ENCODE measurements at regions not wholly inside any gene's neighbourhood (a gene's known extent, or its start where the extent isn't known, plus 50 kb on each side); places are given as distances from the start of the nearest gene placed in this dataset.
"Not testable (repeated sequence)": the region's sequence is repeated elsewhere in the genome, so short reads cannot be mapped to it uniquely, and the experiment has no call there.

- no peak for DNase-seq
- H3K4me1 Mint-ChIP-seq: peaks cover 70% of the 10 kb centered on the region
- H3K4me3 Mint-ChIP-seq: no peak overlapping the region
- H3K27ac Mint-ChIP-seq: peak overlapping the region; percentile 96
- H3K27me3 Mint-ChIP-seq: no peaks in the 10 kb centered on the region
- H3K36me3 Mint-ChIP-seq: no peaks in the 10 kb centered on the region
- H3K9me3 Mint-ChIP-seq: peaks cover 3% of the 10 kb centered on the region
These were observed 106.5 kb downstream of the KLF13 start for GRCh38 chr15:31433091-31433490.

- no peaks in the 10 kb centered on the region for H3K27me3 Mint-ChIP-seq
These were observed 106.9 kb downstream of the KLF13 start for GRCh38 chr15:31433574-31433973.

DNA sequence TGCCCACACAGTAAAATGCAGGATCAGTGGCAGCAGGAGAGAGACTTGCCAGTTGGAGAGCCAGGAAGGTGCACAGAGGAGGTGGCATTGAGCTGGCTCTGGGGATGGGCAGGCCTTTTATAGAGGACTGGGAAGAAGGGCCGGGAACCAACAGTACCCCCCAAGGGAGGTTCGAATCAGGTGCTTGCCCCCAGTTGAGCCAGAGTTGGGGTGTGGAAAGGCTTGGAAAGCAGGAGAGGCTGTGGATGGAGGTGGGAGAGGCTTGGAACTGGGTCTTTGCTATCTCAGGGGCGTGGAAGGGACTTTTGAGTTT, 107.6 kb downstream of the KLF13 start:
- H3K36me3 Mint-ChIP-seq: no peaks in the 10 kb centered on the region
- DNase-seq: no peak

More at GRCh38 chr15:31433574-31433973, 106.9 kb downstream of the KLF13 start:
- Mint-ChIP-seq H3K36me3 (no peaks in the 10 kb centered on the region), H3K4me1 (peaks cover 74% of the 10 kb centered on the region), H3K27ac (peak overlapping the region; percentile 96), H3K9me3 (peaks cover 3% of the 10 kb centered on the region), H3K4me3 (peak overlapping the region; percentile 80)
- no peak for DNase-seq

GRCh38 chr15:31434588-31435260, 108.1 kb downstream of the KLF13 start:
- peaks cover 81% of the 10 kb centered on the region for H3K4me1 Mint-ChIP-seq

More for the DNA sequence above, 107.6 kb downstream of the KLF13 start:
- H3K9me3 Mint-ChIP-seq: peaks cover 2% of the 10 kb centered on the region
- H3K27me3 Mint-ChIP-seq: no peaks in the 10 kb centered on the region
- H3K27ac Mint-ChIP-seq: peak overlapping the region; percentile 96
- H3K4me1 Mint-ChIP-seq: peaks cover 78% of the 10 kb centered on the region
- H3K4me3 Mint-ChIP-seq: peak overlapping the region; percentile 80

DNA sequence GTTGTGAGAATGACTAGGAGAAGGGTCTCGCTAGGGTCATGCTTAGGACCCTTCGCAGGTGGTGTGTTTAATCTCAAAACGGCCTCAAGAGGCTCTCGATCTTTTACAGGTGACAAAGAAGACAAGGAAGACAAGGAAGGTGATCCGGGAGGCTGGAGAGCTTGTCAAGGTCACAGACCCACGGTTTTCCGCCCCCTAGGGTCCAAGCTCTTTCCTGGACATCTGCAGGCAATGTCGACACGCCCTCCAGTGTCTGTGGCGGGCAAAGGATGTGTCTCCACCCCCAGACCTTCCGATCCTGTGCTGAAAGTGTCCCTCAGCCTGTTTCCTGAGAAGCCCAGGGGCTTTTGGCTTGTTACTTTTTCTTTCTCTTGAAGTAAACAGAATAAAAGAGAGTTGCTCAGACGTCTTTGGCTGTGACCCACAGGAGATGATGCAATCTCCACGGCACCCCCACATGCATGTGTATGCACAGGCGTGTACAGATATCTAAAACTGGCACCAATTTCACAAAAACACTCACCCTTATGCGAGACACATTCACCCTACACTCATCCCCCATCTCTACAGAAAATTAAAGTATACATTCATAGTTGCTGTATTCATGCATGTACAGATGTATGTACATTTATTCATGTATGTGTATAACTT, 108.8 kb downstream of the KLF13 start:
- peak; percentile 85 for DNase-seq
- Mint-ChIP-seq H3K4me3 (peak overlapping the region; percentile 80), H3K4me1 (peaks cover 75% of the 10 kb centered on the region)

More at GRCh38 chr15:31434588-31435260, 108.1 kb downstream of the KLF13 start:
- Mint-ChIP-seq H3K27ac (peak overlapping the region; percentile 96), H3K27me3 (no peaks in the 10 kb centered on the region), H3K4me3 (peak overlapping the region; percentile 80), H3K36me3 (no peaks in the 10 kb centered on the region), H3K9me3 (peaks cover 2% of the 10 kb centered on the region)
- DNase-seq: peak; percentile 85

DNA sequence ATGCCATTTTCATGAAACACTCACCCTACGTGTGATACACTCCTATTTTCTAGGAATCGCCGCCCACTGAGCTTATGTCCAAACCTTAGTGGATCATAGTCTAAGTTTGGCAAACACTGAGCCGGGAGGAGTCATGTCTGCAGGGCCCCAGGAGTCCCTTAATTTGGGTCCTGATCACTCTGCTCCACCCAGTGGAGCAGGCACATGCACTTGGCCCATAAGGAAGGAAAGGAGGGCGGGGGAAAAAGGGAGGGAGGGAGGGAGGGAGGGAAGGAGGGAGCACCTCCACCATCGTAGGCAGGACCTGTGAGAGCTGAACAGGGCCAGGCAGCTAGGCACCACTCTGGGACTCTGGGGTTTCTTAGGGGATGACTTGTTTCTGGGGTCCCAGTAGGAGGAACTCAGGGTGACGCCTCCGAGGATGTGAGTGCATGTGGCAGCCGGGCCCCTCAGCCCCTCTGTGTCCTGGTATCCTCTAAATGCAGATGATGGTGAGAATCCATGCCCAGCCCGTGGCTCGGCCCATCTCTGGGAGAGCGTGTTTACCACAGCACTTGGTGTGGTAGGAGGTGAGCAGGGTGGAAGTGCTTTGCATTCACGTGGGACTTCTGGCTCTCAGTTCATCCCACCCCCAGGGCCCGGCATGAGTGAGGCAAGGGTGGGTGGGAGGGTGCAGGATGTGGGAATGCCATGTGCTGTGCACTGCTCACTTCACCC, 109.4 kb downstream of the KLF13 start:
- H3K27ac Mint-ChIP-seq: peak overlapping the region; percentile 96
- no peaks in the 10 kb centered on the region for H3K9me3 Mint-ChIP-seq
- no peaks in the 10 kb centered on the region for H3K27me3 Mint-ChIP-seq
- no peaks in the 10 kb centered on the region for H3K36me3 Mint-ChIP-seq
- H3K4me3 Mint-ChIP-seq: peak overlapping the region; percentile 80
- peak; percentile 54 for DNase-seq
- H3K4me1 Mint-ChIP-seq: peaks cover 73% of the 10 kb centered on the region

More for the DNA sequence above, 108.8 kb downstream of the KLF13 start:
- H3K27me3 Mint-ChIP-seq: no peaks in the 10 kb centered on the region
- no peaks in the 10 kb centered on the region for H3K9me3 Mint-ChIP-seq
- H3K36me3 Mint-ChIP-seq: no peaks in the 10 kb centered on the region
- peak overlapping the region; percentile 96 for H3K27ac Mint-ChIP-seq

GRCh38 chr15:31437686-31438085, 111.1 kb downstream of the KLF13 start:
- Mint-ChIP-seq H3K27ac (peak overlapping the region; percentile 96), H3K36me3 (no peaks in the 10 kb centered on the region), H3K9me3 (no peaks in the 10 kb centered on the region), H3K27me3 (no peaks in the 10 kb centered on the region), H3K4me3 (peak overlapping the region; percentile 55), H3K4me1 (peaks cover 79% of the 10 kb centered on the region)
- peak; percentile 85 for DNase-seq

DNA sequence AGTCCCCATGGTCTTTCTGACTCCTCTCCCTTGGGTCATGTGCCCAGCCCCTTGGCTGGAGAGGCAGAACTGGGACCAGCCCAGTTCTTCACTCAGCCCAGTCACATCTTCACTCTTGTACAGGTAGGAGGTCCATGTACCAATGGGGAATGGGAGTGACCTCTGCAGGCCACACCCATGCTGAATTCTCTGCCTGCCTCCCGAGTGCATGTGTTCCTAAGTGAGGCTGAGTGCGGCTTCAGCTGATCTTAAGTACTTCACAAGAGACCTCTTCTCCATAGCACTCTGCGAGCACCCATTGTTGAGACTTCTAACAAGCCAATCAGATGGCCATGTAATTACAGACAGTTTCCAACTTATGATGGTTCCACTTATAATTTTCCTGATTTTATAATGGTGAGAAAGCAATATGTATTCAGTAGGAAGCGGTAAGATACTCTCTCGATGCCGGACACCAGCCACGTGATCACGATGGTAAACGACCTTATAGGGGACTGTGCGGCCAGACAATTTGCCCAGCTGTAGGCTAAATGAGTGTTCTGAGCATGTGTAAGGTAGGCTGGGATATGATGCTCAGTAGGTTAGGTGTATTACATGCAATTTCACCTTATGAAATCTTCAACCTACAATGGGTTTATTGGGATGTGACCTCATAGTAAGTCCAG, 112.1 kb downstream of the KLF13 start:
- peak overlapping the region; percentile 96 for H3K27ac Mint-ChIP-seq
- no peaks in the 10 kb centered on the region for H3K36me3 Mint-ChIP-seq
- no peak overlapping the region for H3K4me3 Mint-ChIP-seq
- no peak for DNase-seq
- H3K4me1 Mint-ChIP-seq: peaks cover 78% of the 10 kb centered on the region
- H3K27me3 Mint-ChIP-seq: no peaks in the 10 kb centered on the region
- H3K9me3 Mint-ChIP-seq: no peaks in the 10 kb centered on the region

GRCh38 chr15:31439328-31439727, 112.7 kb downstream of the KLF13 start:
- no peaks in the 10 kb centered on the region for H3K36me3 Mint-ChIP-seq
- H3K4me1 Mint-ChIP-seq: peaks cover 75% of the 10 kb centered on the region
- peak overlapping the region; percentile 77 for H3K27ac Mint-ChIP-seq
- no peak overlapping the region for H3K4me3 Mint-ChIP-seq
- peak; percentile 50 for DNase-seq
- H3K9me3 Mint-ChIP-seq: no peaks in the 10 kb centered on the region
- H3K27me3 Mint-ChIP-seq: no peaks in the 10 kb centered on the region

GRCh38 chr15:31440216-31440615, 113.6 kb downstream of the KLF13 start:
- peaks cover 71% of the 10 kb centered on the region for H3K4me1 Mint-ChIP-seq
- not testable (repeated sequence) for H3K36me3 Mint-ChIP-seq, DNase-seq, H3K9me3 Mint-ChIP-seq, H3K27me3 Mint-ChIP-seq
- peak overlapping the region; percentile 69 for H3K4me3 Mint-ChIP-seq
- H3K27ac Mint-ChIP-seq: peak overlapping the region; percentile 51

GRCh38 chr15:31440754-31441311, 114.2 kb downstream of the KLF13 start:
- peak; percentile 64 for DNase-seq
- H3K4me1 Mint-ChIP-seq: peaks cover 66% of the 10 kb centered on the region
- no peaks in the 10 kb centered on the region for H3K9me3 Mint-ChIP-seq
- peak overlapping the region; percentile 51 for H3K27ac Mint-ChIP-seq
- no peaks in the 10 kb centered on the region for H3K27me3 Mint-ChIP-seq
- no peaks in the 10 kb centered on the region for H3K36me3 Mint-ChIP-seq
- peak overlapping the region; percentile 69 for H3K4me3 Mint-ChIP-seq

- Mint-ChIP-seq H3K27me3 (no peaks in the 10 kb centered on the region), H3K27ac (no peak overlapping the region), H3K4me3 (no peak overlapping the region), H3K36me3 (no peaks in the 10 kb centered on the region), H3K9me3 (no peaks in the 10 kb centered on the region), H3K4me1 (peaks cover 53% of the 10 kb centered on the region)
- no peak for DNase-seq
These were observed 115.6 kb downstream of the KLF13 start for GRCh38 chr15:31442226-31442625.

DNA sequence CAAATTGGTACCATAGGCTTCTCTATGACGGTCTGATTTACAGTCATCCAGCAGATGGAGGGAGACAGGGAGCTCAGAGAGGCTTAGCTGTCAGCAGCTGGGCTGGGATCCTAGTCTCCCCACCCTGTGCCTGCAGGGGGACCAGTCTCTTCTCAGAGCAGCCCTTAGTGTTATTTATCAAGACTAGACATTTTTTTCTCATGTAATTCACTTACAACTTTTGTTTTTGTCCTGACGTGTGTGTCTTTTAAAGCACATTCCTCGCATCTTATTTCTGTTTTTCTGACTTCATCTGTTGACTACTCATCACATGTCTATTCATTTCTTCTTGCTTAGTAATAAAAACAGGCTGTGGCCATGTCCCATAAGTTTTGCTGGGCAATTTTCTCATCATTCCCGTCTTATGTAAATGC, 116.1 kb downstream of the KLF13 start:
- no peak overlapping the region for H3K4me3 Mint-ChIP-seq
- no peak overlapping the region for H3K27ac Mint-ChIP-seq
- peaks cover 48% of the 10 kb centered on the region for H3K4me1 Mint-ChIP-seq
- no peaks in the 10 kb centered on the region for H3K9me3 Mint-ChIP-seq
- no peaks in the 10 kb centered on the region for H3K27me3 Mint-ChIP-seq
- no peak for DNase-seq
- H3K36me3 Mint-ChIP-seq: no peaks in the 10 kb centered on the region

GRCh38 chr15:31444844-31445243, 118.2 kb downstream of the KLF13 start:
- no peak for DNase-seq
- Mint-ChIP-seq H3K4me3 (no peak overlapping the region), H3K4me1 (peaks cover 36% of the 10 kb centered on the region), H3K9me3 (no peaks in the 10 kb centered on the region), H3K27me3 (no peaks in the 10 kb centered on the region), H3K27ac (no peak overlapping the region), H3K36me3 (no peaks in the 10 kb centered on the region)

GRCh38 chr15:31446546-31446945, 119.9 kb downstream of the KLF13 start:
- no peak for DNase-seq
- Mint-ChIP-seq H3K27me3 (no peaks in the 10 kb centered on the region), H3K4me1 (peaks cover 30% of the 10 kb centered on the region), H3K4me3 (no peak overlapping the region), H3K36me3 (no peaks in the 10 kb centered on the region), H3K9me3 (peaks cover 6% of the 10 kb centered on the region), H3K27ac (no peak overlapping the region)

Measured in activated naive CD8-positive, alpha-beta T cell treated with anti-CD3 and anti-CD28 coated beads for 36 hours (primary cell).